Glutamatergic neuron (in vitro differentiated cells): ENCODE measurements at regions not wholly inside any gene's neighbourhood (a gene's known extent, or its start where the extent isn't known, plus 50 kb on each side); places are given as distances from the start of the nearest gene placed in this dataset.

Source experiments
- DNase-seq: peaks from one replicate; pipeline ENCODE4 v3.0.0; 2022
- H3K27ac Mint-ChIP-seq: one replicate; pipeline ENCODE4 v1.8.0; 2020; ENCODE audit warnings: mild to moderate bottlenecking, mixed read lengths, inconsistent platforms; ENCODE audit not compliant: unreplicated experiment
- H3K27me3 Mint-ChIP-seq: one replicate; pipeline ENCODE4 v1.8.0; 2020; ENCODE audit warnings: mild to moderate bottlenecking, moderate library complexity, mixed read lengths, inconsistent platforms; ENCODE audit not compliant: unreplicated experiment
- H3K36me3 Mint-ChIP-seq: one replicate; pipeline ENCODE4 v1.8.0; 2020; ENCODE audit warnings: mild to moderate bottlenecking, mixed read lengths, inconsistent platforms; ENCODE audit not compliant: unreplicated experiment
- H3K4me1 Mint-ChIP-seq: one replicate; pipeline ENCODE4 v1.8.0; 2020; ENCODE audit warnings: mild to moderate bottlenecking, low read depth, mixed read lengths, inconsistent platforms; ENCODE audit not compliant: unreplicated experiment
- H3K4me3 Mint-ChIP-seq: one replicate; pipeline ENCODE4 v1.8.0; 2020; ENCODE audit warnings: mild to moderate bottlenecking, mixed read lengths, inconsistent platforms; ENCODE audit not compliant: unreplicated experiment
- H3K9me3 Mint-ChIP-seq: one replicate; pipeline ENCODE4 v1.8.0; 2020; ENCODE audit warnings: mild to moderate bottlenecking, moderate library complexity, mixed read lengths, inconsistent platforms; ENCODE audit not compliant: unreplicated experiment
- CTCF ChIP-seq: fragments of 200-600 bp; sonication (generic); IDR thresholded peaks from one replicate; pipeline ENCODE4 v1.5.0; 2021; ENCODE audit not compliant: partially characterized antibody, unreplicated experiment

- no peak for TF ChIP-seq CTCF
- DNase-seq: no peak
- Mint-ChIP-seq H3K9me3 (no peaks in the 10 kb centered on the region), H3K27me3 (peaks cover 2% of the 10 kb centered on the region), H3K4me3 (no peak overlapping the region), H3K27ac (no peak overlapping the region), H3K4me1 (peaks cover 11% of the 10 kb centered on the region), H3K36me3 (no peaks in the 10 kb centered on the region)
Observed at GRCh38 chr11:96905663-96906062, 515.9 kb downstream of the JRKL start.

- peaks cover 2% of the 10 kb centered on the region for H3K27me3 Mint-ChIP-seq
- no peak for TF ChIP-seq CTCF
- no peak overlapping the region for H3K27ac Mint-ChIP-seq
- peaks cover 11% of the 10 kb centered on the region for H3K4me1 Mint-ChIP-seq
- no peak overlapping the region for H3K4me3 Mint-ChIP-seq
- H3K36me3 Mint-ChIP-seq: no peaks in the 10 kb centered on the region
- DNase-seq: no peak
- no peaks in the 10 kb centered on the region for H3K9me3 Mint-ChIP-seq
Observed at GRCh38 chr11:96906476-96906875, 516.7 kb downstream of the JRKL start.

GRCh38 chr11:96925862-96926261 lies 536.0 kb downstream of the JRKL start:
- no peak for DNase-seq
- Mint-ChIP-seq H3K36me3 (no peaks in the 10 kb centered on the region), H3K4me3 (no peak overlapping the region), H3K27ac (no peak overlapping the region), H3K9me3 (no peaks in the 10 kb centered on the region), H3K4me1 (no peaks in the 10 kb centered on the region), H3K27me3 (no peaks in the 10 kb centered on the region)
- no peak for TF ChIP-seq CTCF

- DNase-seq: no peak
- Mint-ChIP-seq H3K4me1 (no peaks in the 10 kb centered on the region), H3K36me3 (no peaks in the 10 kb centered on the region), H3K27ac (no peak overlapping the region), H3K4me3 (no peak overlapping the region), H3K9me3 (no peaks in the 10 kb centered on the region), H3K27me3 (no peaks in the 10 kb centered on the region)
- TF ChIP-seq CTCF: no peak
Observed at GRCh38 chr11:96940227-96940626, 550.4 kb downstream of the JRKL start.

- Mint-ChIP-seq H3K36me3 (no peaks in the 10 kb centered on the region), H3K27me3 (no peaks in the 10 kb centered on the region), H3K4me3 (no peak overlapping the region), H3K9me3 (no peaks in the 10 kb centered on the region), H3K4me1 (no peaks in the 10 kb centered on the region), H3K27ac (no peak overlapping the region)
- TF ChIP-seq CTCF: no peak
- no peak for DNase-seq
Observed at GRCh38 chr11:96942855-96943254, 553.0 kb downstream of the JRKL start.
